Mesodermal cell (in vitro differentiated cells): ENCODE measurements at regions not wholly inside any gene's neighbourhood (a gene's known extent, or its start where the extent isn't known, plus 50 kb on each side); places are given as distances from the start of the nearest gene placed in this dataset.
"Not testable (repeated sequence)": the region's sequence is repeated elsewhere in the genome, so short reads cannot be mapped to it uniquely, and the experiment has no call there.

Experiments
- H3K27ac ChIP-seq: 2 replicates; pipeline ENCODE4 v1.7.0; 2013; ENCODE audit warnings: mild to moderate bottlenecking, low read depth, low read length, moderate library complexity; ENCODE audit not compliant: severe bottlenecking
- H3K36me3 ChIP-seq: 2 replicates; pipeline ENCODE4 v1.7.1; 2013; ENCODE audit warnings: mild to moderate bottlenecking, low read length, moderate library complexity; ENCODE audit not compliant: control insufficient read depth, insufficient read depth
- H3K4me1 ChIP-seq: one replicate; pipeline ENCODE4 v1.7.1; 2013; ENCODE audit warnings: mild to moderate bottlenecking, low read length; ENCODE audit not compliant: insufficient read depth, control insufficient read depth, poor library complexity, severe bottlenecking
- H3K4me3 ChIP-seq: 2 replicates; pipeline ENCODE4 v1.7.0; 2013; ENCODE audit warnings: low read length, control low read depth, mild to moderate bottlenecking; ENCODE audit not compliant: insufficient read depth, poor library complexity, severe bottlenecking; ENCODE audit errors: extremely low read depth
- H3K9me3 ChIP-seq: 2 replicates; pipeline ENCODE4 v1.7.1; 2013; ENCODE audit warnings: mild to moderate bottlenecking, low read length, moderate library complexity; ENCODE audit not compliant: control insufficient read depth
- WGBS, 2 experiments: methylation state at CpG; one replicate each; pipeline ENCODE4 v1.1.5; 2013; ENCODE audit warnings: missing lambda C conversion rate in 2 of 2; ENCODE audit not compliant: insufficient coverage in 2 of 2; 5-methylcytosine and 5-hydroxymethylcytosine counted together

DNA sequence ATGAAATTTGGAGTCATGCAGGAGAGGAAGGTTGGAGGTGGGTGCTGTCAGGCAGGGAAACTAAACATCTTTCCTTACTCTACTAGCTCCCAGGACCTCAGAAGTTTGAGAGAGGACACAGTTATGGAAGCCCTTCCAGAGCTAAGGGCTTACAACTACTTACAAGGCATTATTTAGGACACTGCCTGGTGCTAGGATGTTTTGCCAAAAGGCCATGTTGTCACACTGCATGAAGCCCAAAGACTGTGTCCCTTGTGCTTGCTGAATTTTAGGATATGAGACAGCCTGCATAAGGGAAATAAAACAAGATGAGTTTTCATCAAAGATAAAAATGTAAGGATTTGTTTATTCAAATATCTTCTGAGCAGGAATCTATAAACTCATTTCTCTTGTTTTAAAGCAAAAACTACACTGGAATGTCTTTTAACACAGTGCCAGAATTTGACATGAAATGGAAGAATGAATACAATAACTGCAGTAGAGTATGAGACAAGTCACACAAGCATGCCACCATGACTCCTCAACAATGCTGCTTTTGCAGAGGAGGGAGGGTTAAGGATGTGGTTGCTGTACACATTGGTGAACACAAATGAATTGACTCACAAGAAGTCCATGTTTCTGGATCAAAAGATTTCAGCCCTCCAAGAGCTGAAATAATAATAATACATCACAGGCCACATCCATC, 258.4 kb downstream of the SPRY2 start:
- H3K36me3 ChIP-seq, result no peaks in the 10 kb centered on the region
- H3K4me3 ChIP-seq, result no peak overlapping the region
- H3K4me1 ChIP-seq, result peaks cover 37% of the 10 kb centered on the region
- H3K27ac ChIP-seq, result no peak overlapping the region
- no peaks in the 10 kb centered on the region for H3K9me3 ChIP-seq

DNA sequence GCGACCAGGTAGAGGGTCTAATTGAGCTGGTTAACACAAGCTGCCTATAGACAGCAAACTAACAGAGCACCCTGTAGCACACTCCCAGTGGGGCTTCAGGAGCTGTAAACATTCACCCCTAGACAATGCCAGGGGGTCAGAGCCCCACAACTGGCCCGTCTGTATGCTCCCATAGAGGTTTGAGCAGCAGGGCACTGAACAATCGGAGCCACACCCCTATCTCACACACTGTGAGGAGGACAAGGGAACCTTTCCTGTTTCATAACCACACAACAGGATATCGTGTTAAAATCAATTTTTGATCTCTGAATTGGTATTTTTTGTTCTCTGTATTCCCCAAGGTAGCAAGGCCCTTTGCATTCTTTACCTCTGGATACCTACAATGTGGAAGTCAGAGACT, 266.1 kb downstream of the SPRY2 start:
- Histone ChIP-seq H3K36me3 (no peaks in the 10 kb centered on the region), H3K9me3 (peaks cover 6% of the 10 kb centered on the region), H3K4me1 (no peaks in the 10 kb centered on the region), H3K27ac (no peak overlapping the region), H3K4me3 (no peak overlapping the region)
- 80 to 100% methylated on average over 2 to 3 of the region's 4 CpGs for WGBS, 2 experiments

DNA sequence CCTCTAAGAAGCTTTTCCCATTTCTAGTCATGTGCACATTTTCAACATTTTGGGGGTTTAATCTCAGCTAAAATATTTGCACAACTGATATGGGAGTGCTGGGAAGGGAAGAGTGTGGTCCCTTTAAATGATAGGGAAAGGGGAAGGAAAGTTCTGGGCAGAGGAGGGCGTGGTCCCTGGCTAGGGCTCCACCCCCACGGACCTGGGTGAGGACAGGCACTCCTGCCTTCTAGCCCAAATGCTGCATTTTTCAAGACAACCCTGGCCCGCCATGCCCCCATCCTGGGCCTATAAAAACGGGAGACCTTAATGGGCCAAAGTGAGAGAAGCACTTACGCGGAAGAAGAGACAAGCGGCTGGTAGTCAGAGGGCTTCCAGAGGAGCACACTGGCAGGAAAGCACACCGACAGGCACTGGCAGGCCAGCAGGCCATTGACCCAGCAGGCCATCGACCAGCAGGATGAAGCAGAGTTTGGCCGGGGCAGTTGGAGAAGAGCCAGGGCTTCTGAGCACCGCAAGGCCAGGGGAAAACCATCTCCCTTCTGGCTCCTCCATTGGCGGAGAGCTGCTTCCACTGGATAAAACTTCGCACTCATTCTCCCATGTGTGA, 266.7 kb downstream of the SPRY2 start:
- Histone ChIP-seq H3K4me1 (no peaks in the 10 kb centered on the region), H3K4me3 (no peak overlapping the region), H3K9me3 (peaks cover 6% of the 10 kb centered on the region), H3K27ac (no peak overlapping the region), H3K36me3 (no peaks in the 10 kb centered on the region)
- WGBS, 2 experiments, result 90 to 92% methylated on average over 10 to 12 of the region's 13 CpGs

DNA sequence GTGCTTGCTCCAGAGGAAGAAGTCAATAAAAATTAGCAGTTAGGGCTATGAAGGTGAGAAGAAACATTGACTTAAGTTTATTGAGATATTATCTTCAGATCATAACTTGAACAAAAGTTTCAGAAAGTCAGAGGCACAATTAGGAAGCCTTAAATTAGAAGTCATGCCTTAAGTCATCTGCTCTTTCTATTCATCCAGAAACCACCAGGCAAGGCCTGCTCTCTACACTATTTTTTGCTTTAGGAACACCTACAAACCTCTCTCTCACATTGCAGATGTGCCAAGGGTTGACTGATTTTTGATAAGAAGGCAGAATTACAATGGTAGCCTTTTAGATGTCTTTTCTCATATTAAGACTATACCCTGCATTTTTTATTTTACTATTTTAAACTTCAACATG, 268.7 kb downstream of the SPRY2 start:
- Histone ChIP-seq H3K4me3 (no peak overlapping the region), H3K4me1 (no peaks in the 10 kb centered on the region), H3K27ac (no peak overlapping the region), H3K9me3 (peaks cover 6% of the 10 kb centered on the region), H3K36me3 (no peaks in the 10 kb centered on the region)

DNA sequence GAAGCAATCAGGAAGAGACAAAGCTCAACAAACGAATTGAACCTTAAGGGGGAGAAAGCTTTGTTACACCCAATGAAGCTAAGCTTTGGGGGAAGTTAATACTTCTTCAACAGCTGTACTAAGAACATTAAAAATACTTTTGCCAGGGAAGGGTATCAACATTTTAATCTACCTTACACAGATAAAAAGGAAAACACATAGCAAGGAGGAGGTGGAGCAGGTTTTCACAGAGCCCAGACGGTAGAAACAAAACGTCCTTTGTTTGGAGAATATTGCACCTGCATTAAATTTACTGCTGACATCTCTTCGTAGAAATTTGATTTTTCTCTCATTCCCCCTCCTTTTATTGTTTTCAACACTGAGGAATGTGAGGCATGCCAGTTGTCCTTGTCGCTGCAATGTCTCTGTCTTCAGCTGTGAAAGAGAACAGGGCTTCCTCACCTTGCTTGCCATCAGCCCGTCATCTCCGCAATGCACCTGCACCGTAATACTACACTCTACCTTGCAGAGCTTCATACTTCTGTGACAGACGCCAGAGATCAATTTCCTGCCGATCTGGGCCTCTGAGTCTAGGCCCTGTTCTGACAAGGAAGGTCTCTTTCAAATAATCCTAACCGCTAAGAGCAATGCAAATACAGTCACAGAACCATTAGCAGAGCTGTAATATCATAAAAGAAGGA, 270.8 kb downstream of the SPRY2 start:
- H3K4me1 ChIP-seq, result no peaks in the 10 kb centered on the region
- H3K4me3 ChIP-seq, result no peak overlapping the region
- H3K27ac ChIP-seq, result no peak overlapping the region
- no peaks in the 10 kb centered on the region for H3K9me3 ChIP-seq
- 30 to 60% methylated on average over 5 to 9 of the region's 11 CpGs for WGBS, 2 experiments
- no peaks in the 10 kb centered on the region for H3K36me3 ChIP-seq

DNA sequence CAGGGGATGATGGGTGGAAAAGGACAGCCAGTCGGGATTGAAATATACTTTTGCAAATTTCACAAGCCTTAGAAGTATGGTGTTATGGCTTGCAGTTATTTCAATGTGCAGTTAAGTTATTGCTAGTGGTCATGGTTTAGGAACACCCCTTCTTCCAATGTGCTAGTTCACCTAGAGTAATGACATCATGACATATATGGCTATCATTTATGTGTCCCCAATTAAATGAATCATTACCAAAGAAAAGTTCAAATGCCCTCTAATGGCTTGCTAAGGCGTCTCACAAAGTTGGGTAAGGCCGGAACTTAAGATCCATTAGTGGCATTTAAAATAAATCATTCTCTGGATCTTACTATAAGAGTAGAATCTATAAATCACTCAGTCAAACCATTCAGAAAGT, 271.6 kb downstream of the SPRY2 start:
- no peak overlapping the region for H3K27ac ChIP-seq
- WGBS, 2 experiments, result no CpG with 5 or more reads among the region's 3 CpGs
- no peaks in the 10 kb centered on the region for H3K36me3 ChIP-seq
- no peak overlapping the region for H3K4me3 ChIP-seq
- H3K4me1 ChIP-seq, result no peaks in the 10 kb centered on the region
- H3K9me3 ChIP-seq, result no peaks in the 10 kb centered on the region

DNA sequence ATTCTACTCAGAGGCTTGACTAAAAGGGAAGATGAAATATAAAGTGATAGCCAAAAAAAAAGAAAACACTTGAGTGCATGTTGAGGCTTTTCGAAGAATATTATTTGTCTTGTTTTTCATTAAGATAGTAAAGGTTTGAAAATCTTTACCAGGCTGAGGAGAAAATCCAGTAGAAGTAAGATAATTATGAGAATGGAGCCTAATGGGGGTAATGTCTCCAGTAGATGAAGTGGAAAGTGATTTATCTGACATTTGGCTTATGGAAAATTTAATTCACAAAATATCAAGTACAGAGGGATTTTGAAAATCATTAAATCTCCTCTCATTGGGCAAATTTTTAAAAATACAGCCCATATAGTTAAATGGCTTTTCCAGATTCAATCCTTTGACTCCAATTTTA, 274.9 kb downstream of the SPRY2 start:
- Histone ChIP-seq H3K4me3 (no peak overlapping the region), H3K36me3 (no peaks in the 10 kb centered on the region), H3K9me3 (no peaks in the 10 kb centered on the region), H3K4me1 (no peaks in the 10 kb centered on the region), H3K27ac (no peak overlapping the region)
- 29 to 60% methylated on average over 1 of the region's 1 CpG for WGBS, 2 experiments

DNA sequence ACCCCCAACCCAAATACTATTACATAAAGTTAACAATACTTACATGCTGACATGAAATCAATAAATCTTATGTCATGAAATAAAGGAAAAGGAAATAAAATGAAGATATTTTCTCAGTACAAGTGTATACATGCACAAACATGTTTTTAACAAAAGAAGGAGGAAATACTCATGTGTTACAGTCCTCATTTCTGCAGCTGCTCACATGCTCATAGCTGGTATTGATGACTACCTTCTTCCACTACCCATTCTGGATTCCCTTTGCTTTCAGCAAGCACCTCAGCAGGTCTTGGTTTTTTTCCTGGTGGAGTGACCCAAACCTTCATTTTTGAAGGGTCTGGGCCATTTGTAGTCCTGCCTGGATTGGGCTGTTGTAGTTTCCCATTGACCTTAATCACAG, 278.5 kb downstream of the SPRY2 start:
- H3K27ac ChIP-seq, H3K36me3 ChIP-seq, H3K4me1 ChIP-seq, H3K4me3 ChIP-seq: not testable (repeated sequence)
- H3K9me3 ChIP-seq, result peaks cover 11% of the 10 kb centered on the region

DNA sequence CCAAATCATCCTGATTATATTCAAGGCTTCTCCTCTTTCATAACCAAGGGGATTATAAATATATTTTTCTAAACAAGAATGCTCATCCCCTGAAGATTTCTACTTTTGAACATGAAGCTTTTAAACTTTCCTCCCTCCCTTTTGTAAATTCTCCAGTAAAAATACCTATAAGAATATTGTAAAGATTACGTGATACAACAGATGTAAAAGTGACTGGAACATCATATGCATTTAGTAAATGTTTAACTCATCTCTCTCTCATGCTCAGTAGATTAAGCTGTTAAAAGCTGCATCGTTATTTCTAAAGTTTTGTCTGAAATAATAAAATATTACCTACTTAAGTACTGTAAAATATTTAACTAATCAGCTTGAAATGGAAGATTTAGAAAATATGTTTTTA, 281.1 kb downstream of the SPRY2 start:
- no peak overlapping the region for H3K27ac ChIP-seq
- no peak overlapping the region for H3K4me3 ChIP-seq
- no CpG with 5 or more reads among the region's 2 CpGs for WGBS, 2 experiments
- peaks cover 11% of the 10 kb centered on the region for H3K9me3 ChIP-seq
- H3K36me3 ChIP-seq, result no peaks in the 10 kb centered on the region
- H3K4me1 ChIP-seq, result no peaks in the 10 kb centered on the region

DNA sequence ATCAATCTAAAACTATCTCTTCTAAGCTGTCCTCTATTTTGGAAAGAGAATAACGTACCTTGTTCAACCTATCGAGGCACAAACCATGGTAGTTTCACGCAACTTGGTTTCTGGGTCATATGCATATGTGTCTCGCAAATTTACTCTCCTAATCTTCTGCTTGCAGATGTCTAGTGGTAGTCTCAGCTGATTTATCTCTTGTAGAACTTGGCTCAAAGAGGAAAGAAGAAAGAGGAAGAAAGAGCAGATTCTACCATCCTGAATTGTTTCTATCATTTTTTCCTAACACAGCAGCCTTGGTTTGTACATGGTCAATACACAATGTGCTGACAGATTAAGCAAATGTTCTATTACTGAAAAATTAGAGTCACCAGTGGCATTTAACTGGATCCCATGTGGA, 282.3 kb downstream of the SPRY2 start:
- H3K36me3 ChIP-seq, result no peaks in the 10 kb centered on the region
- H3K27ac ChIP-seq, result no peak overlapping the region
- H3K4me1 ChIP-seq, result no peaks in the 10 kb centered on the region
- peaks cover 16% of the 10 kb centered on the region for H3K9me3 ChIP-seq
- no peak overlapping the region for H3K4me3 ChIP-seq
- WGBS, 2 experiments, result 83 to 93% methylated on average over 3 of the region's 4 CpGs

DNA sequence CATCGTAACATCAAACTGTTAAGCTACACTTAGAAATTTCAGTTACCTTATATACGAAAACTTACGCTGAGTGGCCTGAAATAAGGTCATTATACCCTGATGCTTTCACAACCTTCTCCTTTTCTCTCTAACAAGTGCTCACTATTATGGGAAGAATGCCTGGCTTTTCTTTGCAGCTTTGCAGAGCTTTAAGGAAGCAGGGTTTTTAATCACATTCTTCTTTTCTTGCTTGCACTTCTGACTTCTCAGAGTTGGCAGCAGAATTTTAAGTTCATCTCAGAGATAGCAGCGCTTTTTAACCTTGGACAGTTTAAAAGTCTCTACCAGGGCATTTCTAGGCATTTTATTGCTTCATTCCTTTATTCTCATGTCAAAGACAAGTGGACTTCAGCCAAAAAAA, 285.1 kb downstream of the SPRY2 start:
- Histone ChIP-seq H3K36me3 (no peaks in the 10 kb centered on the region), H3K9me3 (peaks cover 16% of the 10 kb centered on the region), H3K4me1 (no peaks in the 10 kb centered on the region), H3K27ac (no peak overlapping the region), H3K4me3 (no peak overlapping the region)
- 96 to 100% methylated on average over 3 to 4 of the region's 4 CpGs for WGBS, 2 experiments
